ENCODE measurements at regions not wholly inside any gene's neighbourhood (a gene's known extent, or its start where the extent isn't known, plus 50 kb on each side); places are given as distances from the start of the nearest gene placed in this dataset.

DNA sequence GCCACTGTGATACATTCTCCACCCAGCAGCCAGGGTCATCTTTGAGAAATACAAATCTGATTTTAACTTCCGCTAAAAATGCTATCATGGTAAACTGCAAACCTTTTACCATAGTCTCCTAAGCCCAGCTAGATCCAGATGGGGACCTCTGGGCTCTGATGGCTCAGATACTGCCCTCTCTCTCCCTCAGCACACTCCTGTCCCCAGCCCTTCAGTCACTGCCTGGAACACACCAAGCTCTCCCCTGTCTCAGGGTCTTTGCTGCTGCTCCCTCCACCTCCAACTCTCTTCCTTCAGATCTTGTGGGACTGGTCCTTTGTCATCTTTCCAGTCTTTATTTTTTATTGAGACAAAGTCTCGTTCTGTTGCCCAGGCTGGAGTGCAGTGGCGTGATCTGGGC is 65.1 kb downstream of the SPRY4 start:
- no peak overlapping the region for H3K27ac ChIP-seq
- TF ChIP-seq, protein P1, sequence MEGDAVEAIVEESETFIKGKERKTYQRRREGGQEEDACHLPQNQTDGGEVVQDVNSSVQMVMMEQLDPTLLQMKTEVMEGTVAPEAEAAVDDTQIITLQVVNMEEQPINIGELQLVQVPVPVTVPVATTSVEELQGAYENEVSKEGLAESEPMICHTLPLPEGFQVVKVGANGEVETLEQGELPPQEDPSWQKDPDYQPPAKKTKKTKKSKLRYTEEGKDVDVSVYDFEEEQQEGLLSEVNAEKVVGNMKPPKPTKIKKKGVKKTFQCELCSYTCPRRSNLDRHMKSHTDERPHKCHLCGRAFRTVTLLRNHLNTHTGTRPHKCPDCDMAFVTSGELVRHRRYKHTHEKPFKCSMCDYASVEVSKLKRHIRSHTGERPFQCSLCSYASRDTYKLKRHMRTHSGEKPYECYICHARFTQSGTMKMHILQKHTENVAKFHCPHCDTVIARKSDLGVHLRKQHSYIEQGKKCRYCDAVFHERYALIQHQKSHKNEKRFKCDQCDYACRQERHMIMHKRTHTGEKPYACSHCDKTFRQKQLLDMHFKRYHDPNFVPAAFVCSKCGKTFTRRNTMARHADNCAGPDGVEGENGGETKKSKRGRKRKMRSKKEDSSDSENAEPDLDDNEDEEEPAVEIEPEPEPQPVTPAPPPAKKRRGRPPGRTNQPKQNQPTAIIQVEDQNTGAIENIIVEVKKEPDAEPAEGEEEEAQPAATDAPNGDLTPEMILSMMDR (conservative IDR thresholded peaks at IDR 0.05): no peak
- no peak for TF ChIP-seq ZFX (IDR thresholded peaks at IDR 0.05)

DNA sequence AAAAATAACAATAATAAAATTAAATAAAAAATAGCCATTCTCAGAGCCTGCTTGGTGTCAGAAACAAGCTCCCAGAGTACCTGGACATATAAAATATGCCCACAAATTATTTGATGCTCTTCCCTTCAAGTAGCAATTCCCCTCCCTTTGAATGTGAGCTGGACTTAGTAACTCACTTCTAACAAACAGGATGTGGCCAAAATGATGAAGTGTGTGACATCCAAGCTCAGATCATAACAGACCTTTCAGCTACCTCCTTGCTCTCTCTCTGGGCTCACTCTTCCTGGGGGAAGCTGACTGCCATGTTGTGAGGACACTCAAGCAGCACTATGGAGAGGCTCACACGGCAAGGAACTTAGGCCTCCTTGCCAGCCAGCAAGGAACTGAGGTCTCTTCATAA is 69.0 kb downstream of the SPRY4 start:
- no peak overlapping the region for H3K27ac ChIP-seq
- TF ChIP-seq, protein P1 (conservative IDR thresholded peaks at IDR 0.05): no peak
- no peak for TF ChIP-seq ZFX (IDR thresholded peaks at IDR 0.05)

DNA sequence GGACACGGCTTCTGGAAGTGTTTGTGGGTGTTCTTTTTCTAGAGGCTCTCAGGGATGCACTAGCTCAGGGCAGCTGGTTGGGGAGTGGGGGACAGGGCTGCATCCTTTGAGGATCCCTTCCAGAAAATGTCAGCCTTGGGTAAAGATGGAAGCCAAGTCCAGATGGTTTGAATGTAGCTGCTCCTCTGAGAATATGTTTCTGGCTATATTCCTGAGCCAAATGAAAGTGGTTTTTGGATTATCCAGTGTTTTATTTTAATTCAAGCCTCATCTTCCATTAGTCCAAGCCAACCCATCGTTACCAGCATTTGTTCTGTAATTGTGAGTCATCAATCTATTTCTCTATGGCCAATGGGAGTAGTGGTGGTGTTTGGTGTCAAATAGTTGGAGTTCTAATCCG is 70.4 kb downstream of the SPRY4 start:
- TF ChIP-seq, protein P1 (conservative IDR thresholded peaks at IDR 0.05): no peak
- TF ChIP-seq ZFX (IDR thresholded peaks at IDR 0.05): no peak
- no peak overlapping the region for H3K27ac ChIP-seq

DNA sequence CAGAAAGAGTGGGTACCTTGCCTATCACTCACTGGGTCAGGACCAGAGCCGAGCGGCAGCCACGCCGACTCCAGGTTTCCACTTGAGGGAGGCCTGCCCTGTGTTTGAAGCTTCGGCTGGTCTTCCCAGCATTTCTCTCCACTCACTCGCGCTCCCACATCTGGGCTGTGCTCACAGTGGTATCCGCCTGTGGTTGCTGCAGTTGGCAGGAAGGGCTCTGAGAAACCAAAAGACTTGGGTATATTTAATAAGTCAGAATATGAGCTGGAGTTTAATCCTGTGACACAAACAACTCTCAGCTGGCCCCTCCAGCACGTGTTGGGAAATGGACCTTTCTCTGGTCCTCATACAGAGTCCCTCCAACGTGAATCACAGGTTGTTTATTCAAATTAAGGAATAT is 70.9 kb downstream of the SPRY4 start:
- TF ChIP-seq, protein P1 (conservative IDR thresholded peaks at IDR 0.05): no peak
- no peak for TF ChIP-seq ZFX (IDR thresholded peaks at IDR 0.05)
- no peak overlapping the region for H3K27ac ChIP-seq

DNA sequence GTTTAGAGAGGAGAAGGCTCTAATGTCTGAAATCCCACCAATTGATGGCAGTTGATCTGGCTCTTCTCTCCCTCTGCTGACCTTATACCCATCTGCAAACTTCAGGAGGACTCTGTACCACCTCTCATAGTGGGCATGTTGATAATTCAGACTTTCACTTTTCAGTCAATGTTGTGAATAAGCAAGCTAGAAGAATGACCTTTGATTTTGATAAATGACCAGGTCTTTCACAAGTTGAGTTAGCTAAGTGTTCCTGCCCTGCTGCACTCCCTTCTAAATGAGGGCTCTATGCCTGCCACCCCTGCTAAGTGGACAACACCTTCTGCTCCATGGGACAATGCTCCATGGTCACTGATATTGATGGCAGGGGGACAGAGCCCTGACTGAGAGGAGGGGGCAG is 74.7 kb downstream of the SPRY4 start:
- TF ChIP-seq, protein P1 (conservative IDR thresholded peaks at IDR 0.05): no peak
- no peak for TF ChIP-seq ZFX (IDR thresholded peaks at IDR 0.05)
- H3K27ac ChIP-seq: peak overlapping the region; percentile 83

DNA sequence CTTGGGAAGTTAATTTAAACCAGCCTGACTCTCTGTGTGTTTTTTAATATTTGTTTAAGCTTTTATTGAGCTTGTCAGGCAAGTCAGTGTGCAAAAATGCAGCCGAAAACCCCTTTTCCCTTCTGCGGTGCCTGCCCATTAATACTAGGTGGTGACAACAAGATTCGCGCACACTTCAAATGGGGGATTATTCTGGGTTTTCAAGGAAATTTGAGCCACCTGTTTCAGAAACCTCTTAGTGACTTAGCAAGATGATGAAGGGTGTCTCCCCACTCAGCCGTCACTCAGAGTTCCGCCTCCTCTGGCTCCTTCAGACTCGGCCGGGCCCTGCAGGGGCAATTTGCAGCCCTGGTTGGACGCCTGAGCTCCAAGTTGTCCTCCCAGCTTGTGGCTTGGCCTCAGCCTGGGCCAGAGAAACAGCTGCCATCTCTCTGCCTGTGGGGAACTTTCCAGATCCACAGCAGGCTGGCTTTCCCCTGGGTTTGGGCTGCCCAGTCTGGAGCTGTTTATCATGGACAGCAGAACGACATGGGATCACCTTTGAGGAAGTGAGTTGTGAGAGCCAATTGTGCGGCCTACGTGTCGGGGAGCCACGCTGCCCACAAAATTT is 75.9 kb downstream of the SPRY4 start:
- peak overlapping the region; percentile 83 for H3K27ac ChIP-seq
- TF ChIP-seq, protein P1 (conservative IDR thresholded peaks at IDR 0.05): no peak
- TF ChIP-seq ZFX (IDR thresholded peaks at IDR 0.05): peak; percentile 70; the same call in 1 of the 2 replicates

DNA sequence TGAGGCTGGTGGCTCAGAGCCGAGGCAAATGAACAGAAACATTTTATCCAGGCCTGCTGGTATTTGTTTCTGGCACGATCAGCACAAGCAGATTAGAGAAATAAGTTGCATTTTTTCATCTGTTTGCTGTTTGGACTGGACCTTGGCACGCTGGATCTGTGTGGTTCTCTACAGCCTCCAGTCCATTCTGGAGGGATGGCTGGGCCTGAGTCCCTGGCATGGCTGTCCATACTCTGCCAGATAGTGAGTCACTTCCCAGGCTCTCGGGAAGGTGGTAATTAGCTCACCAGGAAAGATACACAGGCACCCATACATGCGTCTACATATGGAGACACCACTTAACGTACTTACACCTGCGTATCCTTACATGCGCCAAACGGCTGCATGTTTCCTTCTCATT is 78.6 kb downstream of the SPRY4 start:
- H3K27ac ChIP-seq: no peak overlapping the region

More for the DNA sequence above, 78.6 kb downstream of the SPRY4 start:
- no peak for TF ChIP-seq ZFX (IDR thresholded peaks at IDR 0.05)
- TF ChIP-seq, protein P1 (conservative IDR thresholded peaks at IDR 0.05): no peak
